ENCODE measurements at regions not wholly inside any gene's neighbourhood (a gene's known extent, or its start where the extent isn't known, plus 50 kb on each side); places are given as distances from the start of the nearest gene placed in this dataset.
"Not testable (repeated sequence)": the region's sequence is repeated elsewhere in the genome, so short reads cannot be mapped to it uniquely, and the experiment has no call there.

DNA sequence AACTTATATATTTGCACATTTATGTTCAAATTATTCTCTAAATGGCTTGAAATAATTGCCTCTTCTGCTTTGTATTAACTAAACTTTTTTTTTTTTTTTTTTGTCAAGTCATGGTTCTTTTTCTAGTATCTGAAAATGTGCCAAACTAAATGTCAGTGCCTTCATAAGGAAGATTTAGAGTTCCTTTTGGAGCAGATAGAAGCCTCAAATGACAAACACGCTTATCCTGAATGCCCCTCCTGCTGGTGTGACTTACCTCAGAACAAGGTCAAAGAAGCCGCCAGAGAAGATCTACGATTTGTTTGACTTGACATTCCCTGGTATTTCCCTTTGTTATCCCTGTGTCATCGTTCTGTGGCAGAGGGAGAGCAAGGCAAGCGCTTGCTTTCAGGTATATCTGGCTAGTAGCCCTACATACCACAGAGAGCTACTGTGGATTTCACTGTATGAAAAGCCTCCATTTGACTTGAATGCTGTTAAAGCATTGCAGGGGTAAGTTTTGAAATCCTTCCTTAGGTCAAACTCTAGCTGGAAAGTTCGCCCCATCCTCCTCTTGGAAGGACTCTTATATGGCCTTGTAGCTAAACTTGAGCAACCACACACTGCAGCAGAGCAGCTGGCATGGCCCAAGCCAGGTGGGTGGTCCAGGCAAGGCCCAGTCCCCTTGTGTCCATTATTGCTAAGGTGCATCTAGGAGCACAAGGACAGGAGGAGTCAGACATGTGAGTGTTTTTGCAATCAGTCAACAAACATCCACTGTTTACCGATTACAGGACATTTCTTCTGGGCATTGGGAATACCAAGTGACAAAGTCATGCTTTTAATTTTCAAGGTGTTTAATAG is 285.4 kb upstream of the USP25 start:
- H3K4me3 ChIP-seq: no peak overlapping the region
- H3K4me1 ChIP-seq: peaks cover 21% of the 10 kb centered on the region
- no peaks in the 10 kb centered on the region for H3K9me3 ChIP-seq (replicated peaks)
- peak; percentile 34 to 40 for DNase-seq
- no peak overlapping the region for H3K27ac ChIP-seq
- H3K27me3 ChIP-seq: no peaks in the 10 kb centered on the region
- no peaks in the 10 kb centered on the region for H3K36me3 ChIP-seq

DNA sequence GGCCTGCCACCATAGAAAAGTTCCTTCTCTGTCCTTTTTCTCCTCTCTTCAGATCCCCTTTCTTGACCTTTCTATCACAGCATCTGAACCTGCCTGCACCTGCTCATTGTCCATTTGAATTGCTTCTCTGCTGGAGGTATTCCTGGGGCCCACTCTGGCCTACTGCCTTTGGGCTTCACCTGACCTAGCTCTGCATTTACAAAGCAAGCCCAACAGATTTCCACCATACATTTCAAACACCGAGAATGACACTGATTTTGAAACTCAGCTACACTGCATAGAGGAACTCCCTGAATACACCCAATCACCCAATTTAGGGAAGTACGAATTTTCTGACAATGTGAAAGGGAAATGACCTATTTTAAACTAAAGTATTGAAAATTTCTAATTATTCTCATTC is 284.5 kb upstream of the USP25 start:
- no peak for DNase-seq
- no peaks in the 10 kb centered on the region for H3K9me3 ChIP-seq (replicated peaks)
- no peak overlapping the region for H3K4me3 ChIP-seq
- H3K27me3 ChIP-seq: no peaks in the 10 kb centered on the region
- no peak overlapping the region for H3K27ac ChIP-seq
- no peaks in the 10 kb centered on the region for H3K36me3 ChIP-seq
- H3K4me1 ChIP-seq: peaks cover 17% of the 10 kb centered on the region

DNA sequence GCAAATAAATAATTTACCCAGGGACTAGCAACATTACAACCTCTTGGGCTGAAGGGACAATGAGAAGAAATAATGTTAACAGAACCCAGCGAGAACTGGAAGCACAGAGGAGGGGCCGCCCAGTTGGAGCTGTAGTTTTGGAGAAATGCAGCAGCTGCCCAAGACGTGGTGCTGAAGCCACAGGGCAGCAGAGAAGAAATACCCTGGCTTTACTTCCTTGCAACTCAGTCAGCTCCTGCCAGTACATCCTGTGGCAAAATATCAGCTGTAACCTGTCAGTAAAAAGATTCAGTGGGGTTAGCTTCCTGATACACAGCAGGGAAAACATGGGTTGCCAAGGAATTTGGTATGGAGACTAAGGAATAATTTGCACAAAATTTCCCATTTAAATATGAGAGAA is 283.6 kb upstream of the USP25 start:
- no peaks in the 10 kb centered on the region for H3K9me3 ChIP-seq (replicated peaks)
- no peak overlapping the region for H3K27ac ChIP-seq
- H3K4me1 ChIP-seq: peaks cover 10% of the 10 kb centered on the region
- DNase-seq: peak; percentile 30 to 61
- no peak overlapping the region for H3K4me3 ChIP-seq
- no peaks in the 10 kb centered on the region for H3K36me3 ChIP-seq
- no peaks in the 10 kb centered on the region for H3K27me3 ChIP-seq

DNA sequence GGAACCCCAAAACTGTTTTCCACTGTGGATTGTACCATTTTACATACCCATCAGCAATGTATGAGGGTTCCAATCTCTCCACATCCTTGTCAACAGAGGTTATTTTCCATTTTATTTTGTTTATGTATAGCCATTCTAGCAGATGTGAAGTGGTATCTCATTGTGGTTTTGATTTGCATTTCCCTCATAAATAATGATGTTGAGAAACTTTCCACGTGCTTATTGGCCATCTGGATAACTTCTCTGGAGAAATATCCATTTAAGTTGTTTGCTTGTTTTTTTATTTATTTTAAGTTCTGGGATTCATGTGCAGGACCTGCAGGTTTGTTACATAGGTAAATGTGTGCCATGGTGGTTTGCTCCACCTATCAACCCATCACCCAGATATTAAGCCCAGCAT is 280.2 kb upstream of the USP25 start:
- H3K4me1 ChIP-seq: peaks cover 2% of the 10 kb centered on the region; the same call in 1 of the 2 replicates
- no peaks in the 10 kb centered on the region for H3K27me3 ChIP-seq
- H3K4me3 ChIP-seq: no peak overlapping the region
- no peak for DNase-seq
- no peak overlapping the region for H3K27ac ChIP-seq
- no peaks in the 10 kb centered on the region for H3K36me3 ChIP-seq
- H3K9me3 ChIP-seq (replicated peaks): no peaks in the 10 kb centered on the region; the same call in 1 of the 2 replicates

DNA sequence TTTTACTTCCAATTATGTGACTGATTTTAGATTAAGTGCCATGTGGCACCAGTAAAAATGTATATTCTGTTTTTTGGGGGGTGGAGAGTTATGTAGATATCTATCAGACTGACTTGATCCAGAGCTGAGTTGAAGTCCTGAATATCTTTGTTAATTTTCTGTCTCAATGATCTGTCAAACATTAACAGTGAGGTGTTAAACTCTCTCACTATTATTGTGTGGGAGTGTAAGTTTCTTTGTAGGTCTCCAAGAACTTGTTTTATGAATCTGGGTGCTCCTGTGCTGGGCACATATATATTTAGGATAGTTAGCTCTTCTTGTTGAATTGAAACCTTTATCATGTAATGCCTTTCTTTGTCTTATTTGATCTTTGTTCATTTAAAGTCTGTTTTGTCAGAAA is 276.5 kb upstream of the USP25 start:
- Histone ChIP-seq H3K27me3 (no peaks in the 10 kb centered on the region), H3K36me3 (no peaks in the 10 kb centered on the region), H3K4me3 (no peak overlapping the region), H3K4me1 (no peaks in the 10 kb centered on the region), H3K9me3 (replicated peaks) (no peaks in the 10 kb centered on the region; the same call in 1 of the 2 replicates), H3K27ac (no peak overlapping the region)
- no peak for DNase-seq

DNA sequence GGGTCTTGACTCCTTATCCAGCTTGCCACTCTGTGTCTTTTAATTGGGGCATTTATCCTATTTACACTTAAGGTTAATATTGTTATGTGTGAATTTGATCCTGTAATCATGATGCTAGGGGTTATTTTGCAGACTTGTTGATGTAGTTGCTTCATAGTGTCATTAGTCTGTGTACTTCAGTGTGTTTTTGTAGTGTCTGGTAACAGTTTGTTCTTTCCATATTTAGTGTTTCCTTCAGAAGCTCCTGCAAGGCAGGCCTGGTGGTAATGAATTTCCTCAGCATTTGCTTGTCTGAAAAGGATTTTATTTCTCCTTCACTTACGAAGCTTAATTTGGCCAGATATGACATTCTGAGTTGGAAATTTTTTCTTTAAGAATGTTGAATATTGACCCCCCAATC is 276.0 kb upstream of the USP25 start:
- not testable (repeated sequence) for DNase-seq; H3K9me3 ChIP-seq (replicated peaks); H3K4me3 ChIP-seq; H3K27me3 ChIP-seq; H3K27ac ChIP-seq; H3K36me3 ChIP-seq; H3K4me1 ChIP-seq

DNA sequence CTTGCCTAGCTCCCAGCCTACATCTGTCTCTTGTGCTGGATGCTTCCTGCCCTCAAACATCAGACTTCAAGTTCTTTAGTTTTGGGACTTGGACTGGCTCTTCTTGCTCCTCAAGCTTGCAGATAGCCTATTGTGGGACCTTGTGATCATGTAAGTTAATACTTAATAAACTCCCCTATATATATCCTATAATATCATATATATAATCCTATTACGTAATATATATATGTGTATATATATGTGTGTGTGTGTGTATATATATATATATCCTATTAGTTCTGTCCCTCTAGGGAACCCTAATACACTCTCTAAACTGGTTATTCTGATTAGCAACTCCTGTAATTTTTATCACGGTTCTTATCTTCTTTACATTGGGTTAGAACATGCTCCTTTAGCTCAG is 274.9 kb upstream of the USP25 start:
- H3K36me3 ChIP-seq; H3K27me3 ChIP-seq; H3K4me3 ChIP-seq; H3K27ac ChIP-seq; H3K4me1 ChIP-seq; H3K9me3 ChIP-seq (replicated peaks); DNase-seq: not testable (repeated sequence)

DNA sequence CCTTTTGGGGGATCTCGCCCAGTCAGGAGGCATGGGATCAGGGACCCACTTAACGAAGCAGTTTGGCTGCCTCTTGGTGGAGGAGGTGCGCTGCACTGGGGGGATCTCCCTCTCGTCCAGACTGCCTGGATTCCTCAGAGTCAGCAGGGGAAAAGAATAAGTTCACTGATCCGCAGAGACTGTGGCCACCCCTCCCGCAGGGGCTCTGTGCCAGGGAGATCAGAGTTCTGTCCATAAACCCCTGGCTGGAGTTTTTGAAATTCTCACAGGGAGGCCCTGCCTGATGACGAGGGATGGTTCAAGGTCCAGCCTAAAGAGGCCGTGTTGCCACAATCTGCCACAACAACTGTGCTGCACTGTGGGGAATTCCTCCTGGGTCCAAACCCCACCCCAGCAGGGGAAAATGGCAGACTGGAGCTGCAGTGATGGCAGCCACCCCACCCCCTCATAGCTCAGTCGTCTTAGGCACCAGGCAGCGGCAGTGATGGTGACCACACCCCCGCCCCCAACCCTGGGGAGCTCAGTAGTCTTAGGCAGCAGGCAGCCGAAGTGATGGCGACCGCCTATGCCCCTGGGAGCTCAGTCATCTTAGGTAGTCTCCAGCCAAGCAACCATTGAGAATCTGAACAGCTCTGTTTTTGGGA is 273.8 kb upstream of the USP25 start:
- DNase-seq: no peak
- Histone ChIP-seq H3K36me3 (no peaks in the 10 kb centered on the region), H3K4me1 (no peaks in the 10 kb centered on the region), H3K4me3 (no peak overlapping the region), H3K27ac (no peak overlapping the region), H3K9me3 (replicated peaks) (no peaks in the 10 kb centered on the region; the same call in 1 of the 2 replicates), H3K27me3 (no peaks in the 10 kb centered on the region)

DNA sequence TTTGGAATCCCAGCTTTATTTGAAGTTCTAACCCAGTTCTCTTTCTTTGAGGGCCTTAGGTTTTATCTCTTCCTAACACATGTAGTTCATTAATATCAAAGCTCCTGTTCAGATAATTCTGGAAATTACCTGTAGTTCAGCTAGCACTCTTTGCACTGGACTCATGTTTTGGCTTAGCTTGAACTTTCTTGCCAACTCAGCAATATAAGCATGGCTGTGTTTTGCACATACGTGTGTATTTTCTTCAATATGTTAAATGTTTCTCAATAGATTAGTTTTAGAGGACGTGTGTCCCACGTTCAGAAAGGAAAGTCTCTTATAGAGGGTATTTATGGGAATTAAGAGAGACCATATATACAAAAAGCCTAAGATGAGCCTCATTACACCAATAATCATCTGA is 271.8 kb upstream of the USP25 start:
- H3K36me3 ChIP-seq: no peaks in the 10 kb centered on the region
- H3K9me3 ChIP-seq (replicated peaks): no peaks in the 10 kb centered on the region
- DNase-seq: no peak
- no peak overlapping the region for H3K4me3 ChIP-seq
- no peaks in the 10 kb centered on the region for H3K27me3 ChIP-seq
- no peaks in the 10 kb centered on the region for H3K4me1 ChIP-seq
- no peak overlapping the region for H3K27ac ChIP-seq

DNA sequence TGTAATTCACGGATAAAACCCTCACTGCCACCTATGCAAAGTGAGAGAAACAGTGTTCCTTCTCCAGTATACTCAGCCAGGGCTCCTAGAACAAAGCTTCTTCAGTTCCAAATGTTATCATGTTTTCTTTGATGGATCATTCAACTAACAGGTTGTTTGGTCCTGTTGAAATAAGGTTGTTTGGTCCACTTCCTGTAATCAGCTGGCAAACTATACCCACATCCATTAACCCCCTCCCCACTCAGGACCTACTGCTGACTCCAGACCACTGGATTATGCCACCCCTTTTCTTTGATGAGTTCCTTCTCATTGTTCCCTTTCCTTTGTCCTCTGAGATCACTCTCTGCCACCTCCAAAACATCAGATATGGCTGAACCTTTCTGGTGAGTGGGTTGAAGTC is 267.7 kb upstream of the USP25 start:
- no peaks in the 10 kb centered on the region for H3K4me1 ChIP-seq
- no peak overlapping the region for H3K27ac ChIP-seq
- no peak for DNase-seq
- H3K9me3 ChIP-seq (replicated peaks): no peaks in the 10 kb centered on the region
- H3K36me3 ChIP-seq: no peaks in the 10 kb centered on the region
- no peak overlapping the region for H3K4me3 ChIP-seq
- H3K27me3 ChIP-seq: no peaks in the 10 kb centered on the region

DNA sequence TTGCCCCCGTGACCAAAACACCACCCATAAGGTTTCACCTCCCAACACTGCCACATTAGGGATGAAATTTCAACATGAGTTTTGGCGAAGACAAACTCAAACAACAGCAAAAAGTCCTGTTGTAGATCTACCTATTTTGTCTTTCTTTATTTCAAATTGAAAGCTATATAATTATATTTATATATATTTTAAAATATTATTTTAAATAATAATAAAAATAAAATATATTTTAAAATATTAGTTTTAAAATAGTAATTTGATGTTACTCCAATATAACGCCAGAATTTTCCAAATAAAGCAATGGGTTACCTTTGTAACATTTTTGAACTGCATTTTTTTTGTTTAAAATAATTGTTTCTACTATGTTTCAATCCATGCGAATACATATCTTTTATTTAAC is 263.5 kb upstream of the USP25 start:
- H3K27me3 ChIP-seq: no peaks in the 10 kb centered on the region
- no peaks in the 10 kb centered on the region for H3K9me3 ChIP-seq (replicated peaks)
- DNase-seq: no peak
- no peaks in the 10 kb centered on the region for H3K4me1 ChIP-seq
- H3K36me3 ChIP-seq: no peaks in the 10 kb centered on the region
- H3K27ac ChIP-seq: no peak overlapping the region
- no peak overlapping the region for H3K4me3 ChIP-seq

DNA sequence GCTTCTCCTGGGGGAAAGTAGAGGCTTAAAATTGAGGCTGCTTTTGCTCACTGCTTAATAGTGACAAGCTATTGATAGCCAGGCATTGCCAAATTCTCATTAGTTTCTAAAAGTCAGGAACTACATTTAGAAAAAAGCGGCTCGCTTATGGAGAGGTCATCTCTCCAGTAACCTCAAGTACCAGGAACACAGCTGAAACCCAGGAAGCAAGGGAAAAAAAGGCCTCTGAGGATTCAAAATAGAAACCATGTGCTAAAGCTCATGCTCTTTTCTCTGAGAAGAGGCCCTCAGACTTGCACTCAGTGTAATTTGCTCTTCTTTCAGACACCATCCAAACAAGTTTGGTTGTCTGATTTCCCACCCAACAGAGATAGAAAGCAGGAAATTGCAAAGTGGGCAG is 261.4 kb upstream of the USP25 start:
- Histone ChIP-seq H3K36me3 (no peaks in the 10 kb centered on the region), H3K9me3 (replicated peaks) (no peaks in the 10 kb centered on the region), H3K4me3 (no peak overlapping the region), H3K27ac (no peak overlapping the region), H3K4me1 (no peaks in the 10 kb centered on the region), H3K27me3 (no peaks in the 10 kb centered on the region)
- no peak for DNase-seq

DNA sequence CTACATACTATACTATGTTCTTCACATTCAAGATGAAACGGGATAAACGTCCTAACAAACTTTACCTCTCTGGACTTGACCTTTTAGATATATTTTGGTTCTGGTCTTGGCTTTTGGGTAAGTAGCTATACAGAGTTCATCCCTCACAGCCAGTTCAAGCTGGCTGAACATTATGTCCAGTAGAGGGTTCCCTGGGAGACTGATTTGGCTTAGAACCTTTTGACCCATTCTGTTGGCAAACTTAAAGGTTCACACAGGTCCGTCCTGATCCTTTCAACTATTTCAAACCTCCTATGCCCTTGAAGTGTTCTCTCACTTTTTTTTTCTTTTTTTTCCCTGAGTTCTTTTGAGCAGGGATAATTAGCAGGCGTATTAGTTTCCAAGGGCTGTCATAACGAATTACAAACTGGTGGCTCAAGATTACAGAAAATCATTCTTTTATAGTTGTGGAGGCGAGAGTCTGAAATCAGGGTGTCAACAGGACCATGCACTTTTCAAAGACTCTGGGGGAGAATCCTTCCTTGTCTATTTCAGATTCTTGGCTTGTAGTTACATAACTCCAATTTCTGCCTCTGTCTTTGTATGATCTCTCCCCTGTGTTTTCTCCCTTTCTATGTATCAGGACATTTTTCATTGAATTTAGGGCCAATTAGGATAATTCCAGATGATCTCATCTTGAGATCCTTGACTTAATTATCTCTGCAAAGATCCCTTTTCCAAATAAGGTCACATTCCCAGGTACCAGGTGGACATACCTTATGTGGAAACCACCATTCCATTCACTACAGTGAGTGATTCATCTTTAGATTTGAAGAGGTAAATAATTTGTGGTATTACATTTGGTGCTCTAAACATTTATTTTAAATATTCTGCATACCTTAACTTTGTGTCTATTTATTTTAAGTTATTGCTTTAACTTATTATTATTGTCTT is 257.4 kb upstream of the USP25 start:
- no peak overlapping the region for H3K4me3 ChIP-seq
- no peaks in the 10 kb centered on the region for H3K4me1 ChIP-seq
- no peaks in the 10 kb centered on the region for H3K27me3 ChIP-seq
- no peak for DNase-seq
- no peaks in the 10 kb centered on the region for H3K9me3 ChIP-seq (replicated peaks)
- no peak overlapping the region for H3K27ac ChIP-seq
- H3K36me3 ChIP-seq: no peaks in the 10 kb centered on the region

DNA sequence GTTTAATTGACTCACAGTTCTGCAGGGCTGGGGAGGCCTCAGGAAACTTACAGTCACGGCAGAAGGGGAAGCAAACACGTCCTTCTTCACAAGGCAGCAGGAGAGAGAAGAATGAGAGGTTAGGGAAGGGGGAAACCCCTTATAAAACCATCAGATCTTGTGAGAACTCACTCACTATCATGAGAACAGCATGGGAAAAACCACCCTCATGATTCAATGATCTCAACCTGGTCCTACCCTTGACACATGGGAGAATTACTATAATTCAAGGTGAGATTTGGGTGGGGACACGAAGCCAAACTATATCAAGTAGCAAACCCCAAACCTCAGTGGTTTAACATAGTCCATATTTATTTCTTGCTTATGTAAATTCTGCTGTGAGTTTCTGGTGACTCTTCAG is 252.0 kb upstream of the USP25 start:
- not testable (repeated sequence) for H3K4me3 ChIP-seq; H3K36me3 ChIP-seq; H3K27ac ChIP-seq; H3K9me3 ChIP-seq (replicated peaks); DNase-seq; H3K27me3 ChIP-seq; H3K4me1 ChIP-seq

DNA sequence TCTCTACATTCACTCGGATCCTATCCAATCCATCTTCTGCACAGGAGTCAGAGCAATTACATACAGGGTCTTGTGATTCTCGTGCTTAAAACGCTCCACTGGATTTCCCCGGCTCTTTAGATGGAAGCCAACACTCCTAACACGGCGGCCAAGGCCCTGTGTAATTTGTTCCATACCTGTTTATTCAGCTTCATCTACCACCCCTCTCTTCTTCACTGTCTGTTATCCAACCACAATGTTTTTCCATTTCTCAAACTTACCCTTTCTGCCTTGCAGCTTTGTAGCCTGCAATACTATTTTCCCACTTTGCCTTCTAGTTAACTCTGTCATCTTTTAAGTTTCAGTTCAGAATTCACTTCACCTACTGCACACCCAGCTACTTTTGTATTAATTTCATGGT is 249.6 kb upstream of the USP25 start:
- DNase-seq: no peak
- no peak overlapping the region for H3K4me3 ChIP-seq
- H3K4me1 ChIP-seq: peaks cover 3% of the 10 kb centered on the region; the same call in 1 of the 2 replicates
- no peaks in the 10 kb centered on the region for H3K9me3 ChIP-seq (replicated peaks)
- no peaks in the 10 kb centered on the region for H3K27me3 ChIP-seq
- H3K36me3 ChIP-seq: no peaks in the 10 kb centered on the region
- H3K27ac ChIP-seq: no peak overlapping the region

All from SJCRH30 (cell line).